ENCODE measurements at regions not wholly inside any gene's neighbourhood (a gene's known extent, or its start where the extent isn't known, plus 50 kb on each side); places are given as distances from the start of the nearest gene placed in this dataset.
"Not testable (repeated sequence)": the region's sequence is repeated elsewhere in the genome, so short reads cannot be mapped to it uniquely, and the experiment has no call there.

DNA sequence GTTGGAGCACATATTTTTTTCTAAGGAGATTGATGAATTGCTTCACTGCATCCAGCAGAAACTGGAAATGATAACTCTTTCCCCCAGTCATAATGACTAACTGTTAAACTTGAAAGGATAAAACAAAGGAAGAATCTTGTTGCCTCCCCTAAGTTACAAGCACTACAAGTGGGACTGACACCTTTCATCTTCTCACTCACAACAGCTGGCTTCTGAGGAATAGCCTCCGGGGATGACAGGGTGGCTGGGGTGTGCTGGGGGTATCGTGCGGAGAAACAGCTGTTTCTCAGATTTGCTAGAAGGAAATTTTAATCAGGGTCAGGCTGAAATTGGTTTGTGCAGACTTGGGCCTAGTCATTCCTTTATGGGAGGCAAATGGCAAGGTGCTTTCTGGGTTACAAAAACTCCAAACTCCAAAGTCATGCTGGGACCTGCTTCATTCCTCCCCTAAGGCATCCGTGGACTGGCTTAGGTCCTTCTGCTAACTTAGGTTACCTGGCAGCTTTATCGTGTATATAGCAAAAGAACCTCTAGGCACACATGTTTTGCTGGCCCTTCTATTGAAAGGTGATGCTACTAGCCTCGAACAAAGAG, 557.2 kb downstream of the TOX3 start:
- H3K4me3 ChIP-seq: no peak overlapping the region
- H3K27ac ChIP-seq: no peak overlapping the region

DNA sequence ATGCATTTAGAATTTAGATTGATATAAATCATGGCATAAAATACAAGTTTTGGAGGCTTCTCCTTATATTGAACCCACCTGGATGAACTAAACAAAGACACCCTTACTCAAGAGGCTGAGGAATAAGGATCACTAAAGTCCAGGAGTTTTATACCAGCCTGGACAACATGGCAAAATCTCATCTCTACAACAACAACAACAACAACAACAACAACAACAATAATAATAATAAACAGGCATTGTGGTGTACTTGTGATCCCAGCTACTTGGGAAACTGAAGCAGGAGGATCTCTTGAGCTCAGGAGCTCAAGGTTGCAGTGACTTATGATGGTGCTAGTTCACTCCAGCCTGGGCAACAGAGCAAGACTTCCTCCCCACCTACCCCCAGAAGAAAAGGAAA, 558.0 kb downstream of the TOX3 start:
- Histone ChIP-seq H3K4me3 (no peak overlapping the region), H3K27ac (no peak overlapping the region)

DNA sequence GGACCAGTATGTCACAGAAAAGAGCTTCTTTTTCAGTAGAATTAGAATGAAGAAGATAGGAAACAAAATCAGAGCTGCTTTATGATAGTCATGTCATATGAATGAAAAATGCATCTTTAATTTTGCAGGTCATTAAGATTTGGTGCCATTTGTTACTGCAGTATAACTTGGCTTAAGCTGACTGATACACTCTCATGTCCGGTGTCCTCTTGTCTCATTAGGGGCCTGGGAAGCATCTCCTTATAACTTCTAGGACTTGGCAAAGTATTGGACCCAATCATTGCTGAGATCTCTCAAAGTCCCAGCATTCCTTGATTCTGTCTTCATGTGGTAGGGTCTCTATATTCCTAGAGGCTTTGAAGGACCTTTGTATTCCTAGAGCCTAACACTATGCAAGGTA, 559.4 kb downstream of the TOX3 start:
- Histone ChIP-seq H3K4me3 (no peak overlapping the region), H3K27ac (no peak overlapping the region)

DNA sequence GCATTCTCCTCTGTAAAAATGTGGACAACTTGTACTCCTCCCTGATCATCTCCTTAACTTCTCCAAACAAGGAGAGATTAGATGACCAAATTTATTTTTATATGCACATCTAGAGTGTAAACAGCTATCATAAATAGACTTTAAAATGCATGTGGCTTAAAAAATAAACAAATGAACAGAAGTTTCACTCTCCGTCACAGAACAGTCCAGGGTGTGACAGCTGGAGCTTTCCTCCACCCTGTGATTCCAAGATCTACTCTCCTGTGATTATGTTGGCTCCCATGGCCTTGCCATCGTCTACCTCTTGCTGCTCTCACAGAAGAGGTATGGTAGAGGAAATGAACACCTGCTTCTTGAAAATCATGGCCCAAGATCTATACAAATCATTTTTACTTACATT, 560.2 kb downstream of the TOX3 start:
- H3K4me3 ChIP-seq: no peak overlapping the region
- no peak overlapping the region for H3K27ac ChIP-seq

DNA sequence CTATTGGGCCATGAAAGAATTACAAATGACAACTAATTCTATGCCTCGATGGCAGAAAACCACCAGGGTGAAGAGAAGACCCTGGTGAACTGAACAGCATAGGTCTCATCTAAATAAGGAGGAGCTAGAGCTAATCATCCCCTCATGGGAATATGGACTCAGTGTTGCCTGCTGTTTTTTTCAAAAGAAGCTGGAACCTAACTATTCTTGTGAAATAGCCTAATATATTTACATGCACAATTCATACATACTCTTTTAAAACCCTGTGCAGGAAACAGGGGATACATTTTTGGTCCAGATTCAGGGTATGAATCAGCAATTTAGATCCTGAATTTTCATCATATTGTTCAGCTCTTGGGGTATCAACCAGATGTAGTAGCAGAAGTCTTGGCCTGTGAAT, 560.6 kb downstream of the TOX3 start:
- no peak overlapping the region for H3K27ac ChIP-seq
- no peak overlapping the region for H3K4me3 ChIP-seq

DNA sequence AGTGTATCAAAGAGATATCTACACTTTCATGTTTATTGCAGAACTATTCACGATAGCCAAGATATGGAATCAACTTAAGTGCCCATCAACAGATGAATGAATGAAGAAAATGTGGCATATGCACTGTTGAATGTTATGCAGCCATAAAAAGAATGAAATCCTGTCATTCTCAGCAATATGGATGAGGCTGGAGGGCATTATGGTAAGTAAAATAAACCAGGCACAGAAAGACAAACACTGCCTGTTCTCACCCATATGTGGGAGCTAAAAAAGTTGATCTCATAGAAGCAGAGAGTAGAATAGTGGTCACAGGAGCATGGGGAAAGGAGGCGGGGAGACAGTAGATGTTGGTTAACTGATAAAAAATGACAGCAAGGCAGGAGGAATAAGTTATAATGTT, 561.8 kb downstream of the TOX3 start:
- H3K27ac ChIP-seq: no peak overlapping the region

DNA sequence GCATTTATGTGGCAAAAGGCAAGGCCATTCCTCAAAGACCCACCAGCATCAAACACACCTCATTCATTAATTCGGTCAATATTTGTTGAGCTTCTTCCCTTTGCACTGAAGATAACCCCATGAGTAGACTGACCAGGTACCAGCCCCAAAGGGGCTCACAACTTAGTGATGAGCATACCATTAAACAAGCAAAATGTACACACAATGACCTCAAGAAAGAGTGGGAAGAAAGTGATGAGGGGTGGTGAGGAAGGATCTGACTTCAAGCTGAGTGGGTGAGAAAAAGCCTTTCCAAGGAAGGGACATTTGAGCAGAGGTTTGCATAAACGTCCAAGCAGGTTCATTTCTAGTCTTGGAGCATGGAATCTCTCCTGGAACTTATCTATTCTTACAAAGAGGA, 562.5 kb downstream of the TOX3 start:
- H3K4me3 ChIP-seq: no peak overlapping the region
- no peak overlapping the region for H3K27ac ChIP-seq

More for the DNA sequence above, 561.8 kb downstream of the TOX3 start:
- H3K4me3 ChIP-seq: no peak overlapping the region

DNA sequence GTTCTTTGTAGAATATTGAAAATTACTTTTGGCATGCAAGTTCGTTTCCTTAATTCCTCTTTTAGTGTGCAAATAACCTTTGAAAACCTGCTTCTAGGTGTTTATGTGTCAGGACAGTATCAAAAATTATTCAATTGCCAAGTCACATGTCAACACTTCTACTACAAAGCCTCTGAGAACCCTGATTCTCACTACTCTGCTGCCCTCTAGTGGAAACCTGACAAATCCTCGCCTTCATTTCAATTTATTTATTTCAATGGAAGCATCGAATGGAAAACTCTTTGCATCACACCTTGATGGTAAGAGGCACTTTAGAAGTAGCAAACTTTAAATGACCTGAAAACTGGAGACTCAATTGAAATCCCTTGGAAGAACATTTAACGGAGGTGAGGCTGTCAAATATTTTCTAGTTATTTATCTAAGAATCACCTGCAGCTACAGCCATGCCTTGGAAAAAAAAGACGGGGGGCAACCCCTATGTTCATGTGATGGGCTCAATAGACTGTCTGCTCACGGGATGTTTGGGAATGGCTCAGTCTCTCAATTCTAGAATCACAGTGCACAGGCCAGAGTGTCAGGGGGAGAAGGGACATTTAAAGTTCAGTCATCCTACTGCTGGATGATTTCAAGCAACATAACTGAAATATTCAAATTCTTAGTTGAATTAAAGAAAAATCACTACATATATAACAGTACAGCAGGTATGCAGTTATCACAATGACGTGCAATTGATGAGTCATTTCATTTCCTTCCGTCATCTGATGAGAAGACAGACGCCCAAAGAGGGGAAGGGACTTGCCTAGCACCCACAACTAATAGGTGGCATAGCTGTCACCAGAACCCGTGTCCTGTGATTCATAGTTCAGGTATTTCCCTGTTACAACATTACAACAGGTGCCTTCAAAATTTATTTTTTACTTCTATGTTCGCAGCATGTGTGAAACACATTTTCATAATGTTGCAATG, 563.9 kb downstream of the TOX3 start:
- no peak overlapping the region for H3K4me3 ChIP-seq
- H3K27ac ChIP-seq: no peak overlapping the region

DNA sequence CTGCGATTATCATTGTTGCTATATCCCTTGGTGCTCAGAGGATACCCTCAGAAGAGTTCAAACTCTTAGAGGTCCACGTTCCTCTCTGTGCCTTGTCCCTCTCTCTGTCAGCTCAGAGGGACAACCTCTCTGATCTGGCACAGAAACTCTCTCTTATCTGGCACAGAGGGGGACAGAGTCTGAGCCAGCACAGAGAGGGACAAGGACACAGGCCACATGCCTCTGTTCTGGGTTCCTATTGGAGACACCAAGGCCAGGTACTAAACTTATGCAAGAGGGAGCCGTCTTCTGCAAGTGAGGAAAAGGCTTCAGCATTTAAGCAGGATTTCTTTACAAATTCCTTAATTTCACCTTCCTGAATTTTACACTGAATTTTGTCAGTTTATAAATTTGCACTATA, 565.2 kb downstream of the TOX3 start:
- no peak overlapping the region for H3K27ac ChIP-seq
- H3K4me3 ChIP-seq: no peak overlapping the region

DNA sequence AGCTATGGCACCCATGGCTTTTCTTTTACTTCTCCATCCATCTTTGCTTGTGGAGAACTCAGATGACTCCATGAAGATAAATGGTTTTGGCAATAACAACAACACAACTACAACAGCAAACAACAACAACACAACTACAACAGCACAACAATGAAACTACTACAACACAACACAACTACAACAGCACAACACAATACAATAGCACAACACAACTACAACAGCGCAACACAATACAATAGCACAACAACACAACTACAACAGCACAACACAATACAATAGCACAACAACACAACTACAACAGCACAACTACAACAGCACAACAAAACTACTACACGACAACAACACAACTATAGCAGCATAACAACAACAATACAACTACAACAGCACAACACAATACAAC, 569.4 kb downstream of the TOX3 start:
- H3K4me3 ChIP-seq, H3K27ac ChIP-seq: not testable (repeated sequence)

DNA sequence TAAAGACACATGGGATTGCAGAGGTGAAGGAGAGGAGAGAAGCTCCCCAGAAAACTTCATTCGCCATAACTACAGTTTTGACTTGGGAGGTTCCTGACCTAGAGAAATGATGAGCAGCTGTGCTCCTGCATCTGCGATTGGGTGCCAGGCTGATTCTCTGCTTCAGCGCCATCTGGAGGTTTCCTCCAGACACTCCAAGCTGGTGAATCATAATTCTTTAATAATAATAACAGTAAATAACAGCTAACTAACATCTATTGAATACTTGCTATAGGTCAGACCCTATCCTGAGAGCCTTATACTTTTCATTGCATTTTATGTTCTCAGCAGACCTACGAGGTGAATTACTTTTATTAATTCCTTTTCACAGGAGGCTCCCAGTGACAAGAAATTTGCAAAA, 575.8 kb downstream of the TOX3 start:
- Histone ChIP-seq H3K4me3 (no peak overlapping the region), H3K27ac (no peak overlapping the region)

DNA sequence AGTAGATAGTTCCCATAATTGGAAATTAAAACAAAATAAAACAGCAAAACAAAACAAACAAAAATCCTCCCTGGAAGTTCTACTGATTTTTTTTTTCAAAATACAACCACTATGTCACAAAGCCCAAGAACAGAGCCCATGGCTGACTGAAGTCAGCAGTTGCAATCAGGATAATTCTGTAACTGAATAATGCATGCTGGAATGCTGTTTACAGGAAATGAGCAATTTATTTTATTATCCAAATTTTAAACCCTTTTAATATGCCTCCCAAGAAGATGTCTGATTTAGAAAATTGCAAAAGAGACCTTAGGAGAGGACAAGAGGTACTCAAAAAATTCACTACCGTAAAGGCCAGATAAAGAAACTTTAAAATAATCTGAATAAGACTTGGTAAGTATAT, 578.2 kb downstream of the TOX3 start:
- H3K4me3 ChIP-seq: no peak overlapping the region
- H3K27ac ChIP-seq: no peak overlapping the region

DNA sequence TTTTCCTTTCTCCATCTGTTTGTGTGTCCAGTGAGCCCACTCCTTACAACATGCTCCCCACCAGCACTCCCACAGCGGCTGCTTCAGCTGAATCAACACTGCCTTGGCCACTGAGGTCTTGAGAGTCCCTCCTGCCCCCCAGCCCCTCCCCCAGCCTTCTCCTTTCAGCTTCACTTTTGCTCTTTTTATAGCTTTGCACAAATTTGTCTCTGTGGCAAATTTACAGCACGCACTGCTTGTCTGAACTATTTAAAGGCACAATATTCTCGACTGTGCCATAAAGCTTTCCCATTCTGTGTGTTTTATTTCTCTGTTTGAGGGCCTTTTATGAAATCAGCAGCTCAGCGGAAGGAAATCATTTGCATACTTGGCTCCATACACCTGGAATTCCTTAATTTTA, 579.3 kb downstream of the TOX3 start:
- Histone ChIP-seq H3K27ac (no peak overlapping the region), H3K4me3 (no peak overlapping the region)

DNA sequence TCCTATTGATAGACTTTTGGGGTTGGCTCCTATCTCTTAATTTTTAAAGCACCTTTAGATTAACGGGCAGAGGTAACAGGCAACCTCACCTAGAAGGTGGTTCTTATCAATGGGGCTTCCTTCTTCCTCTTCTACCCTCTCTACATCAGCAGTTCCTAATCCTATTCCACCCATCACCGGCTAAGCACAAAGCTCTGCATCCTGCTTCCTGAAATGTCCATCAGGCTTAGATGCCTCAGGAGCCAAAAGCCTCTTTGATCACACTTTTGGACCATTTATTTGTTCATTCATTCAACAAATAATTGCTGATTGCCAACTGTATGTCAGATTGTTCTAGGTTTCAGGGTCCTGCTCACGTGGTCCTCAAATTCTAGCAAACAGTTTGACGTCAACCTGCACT, 586.0 kb downstream of the TOX3 start:
- H3K27ac ChIP-seq: no peak overlapping the region
- no peak overlapping the region for H3K4me3 ChIP-seq

DNA sequence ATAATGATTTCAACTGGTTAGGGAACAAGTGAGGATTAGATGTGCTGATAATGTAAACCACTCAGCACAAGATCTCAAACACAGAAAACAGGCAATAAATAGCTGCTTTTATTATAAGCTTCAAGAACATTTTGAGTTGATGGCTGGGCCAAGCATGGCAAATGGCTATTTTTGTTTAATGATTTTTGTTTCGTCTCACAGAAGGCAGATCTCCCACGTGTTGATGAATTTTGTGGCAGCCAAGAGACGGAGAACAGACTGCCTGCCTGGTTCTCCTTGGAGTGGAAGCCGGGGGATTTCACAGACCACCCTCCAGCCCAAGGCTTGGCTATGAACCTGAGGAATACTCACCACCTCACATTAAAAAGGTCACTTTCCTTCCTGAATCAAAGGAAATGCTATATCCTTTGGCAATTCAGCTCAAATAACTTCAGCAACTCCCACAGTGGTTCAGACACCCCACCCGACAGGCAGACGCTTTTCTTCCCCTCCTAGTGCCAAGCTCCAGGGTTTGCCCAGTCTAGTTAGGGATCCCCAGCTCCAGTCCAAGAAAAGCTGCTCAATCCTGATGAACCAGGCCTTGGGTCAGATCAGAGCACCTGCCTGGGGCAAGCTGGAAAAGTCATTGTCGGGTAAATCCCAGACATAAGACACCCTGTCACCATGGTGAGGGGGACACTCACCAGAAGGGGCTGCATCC, 593.5 kb downstream of the TOX3 start:
- H3K4me3 ChIP-seq: no peak overlapping the region
- no peak overlapping the region for H3K27ac ChIP-seq

DNA sequence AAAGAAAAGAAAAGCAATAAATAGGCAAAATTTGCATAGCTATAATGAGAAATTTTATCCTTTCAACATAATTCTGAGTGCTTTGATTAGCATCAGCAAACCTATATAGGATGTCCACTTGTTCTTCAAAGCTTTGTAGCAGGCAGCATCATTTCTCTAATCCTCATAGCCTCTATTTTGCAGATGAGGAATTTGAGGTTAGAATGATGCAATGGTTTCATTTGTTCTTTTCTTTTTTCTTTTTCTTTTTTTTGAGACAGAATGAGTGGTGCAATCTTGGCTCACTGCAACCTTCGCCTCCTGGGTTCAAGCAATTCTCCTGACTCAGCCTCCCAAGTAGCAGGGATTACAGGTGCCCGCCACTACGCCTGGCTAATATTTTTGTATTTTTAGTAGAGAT, 594.4 kb downstream of the TOX3 start:
- Histone ChIP-seq H3K27ac (no peak overlapping the region), H3K4me3 (no peak overlapping the region)

DNA sequence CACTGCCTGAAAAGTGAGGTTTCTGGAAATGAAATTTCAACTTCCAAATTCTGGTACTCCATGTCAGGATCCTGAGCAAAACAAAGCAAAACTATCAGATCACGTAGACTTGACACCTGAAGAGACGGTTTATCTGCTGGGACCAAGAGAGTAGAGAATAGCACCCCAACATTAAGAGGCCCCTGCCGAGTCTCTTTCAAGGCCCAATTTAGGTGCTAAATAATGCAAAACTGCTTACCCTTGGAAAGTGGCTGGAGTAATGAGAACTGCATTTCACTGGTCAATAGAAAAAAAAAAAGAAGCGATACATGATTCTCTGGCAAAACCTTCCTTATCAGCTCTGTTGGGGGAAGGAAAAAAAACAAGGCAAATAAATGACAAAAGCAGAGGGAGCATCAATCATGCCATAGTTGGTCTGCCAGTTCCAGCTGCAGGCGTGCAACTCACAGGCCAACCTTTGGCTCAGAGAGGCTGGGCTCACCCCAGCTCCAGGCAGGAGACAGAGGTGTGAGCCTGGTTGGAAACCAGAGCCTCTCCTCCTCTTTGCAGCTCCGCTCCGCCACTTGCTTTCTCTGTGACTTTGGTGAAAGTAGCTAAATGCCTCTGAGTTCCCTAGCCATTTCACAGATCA, 595.2 kb downstream of the TOX3 start:
- Histone ChIP-seq H3K27ac (no peak overlapping the region), H3K4me3 (no peak overlapping the region)

DNA sequence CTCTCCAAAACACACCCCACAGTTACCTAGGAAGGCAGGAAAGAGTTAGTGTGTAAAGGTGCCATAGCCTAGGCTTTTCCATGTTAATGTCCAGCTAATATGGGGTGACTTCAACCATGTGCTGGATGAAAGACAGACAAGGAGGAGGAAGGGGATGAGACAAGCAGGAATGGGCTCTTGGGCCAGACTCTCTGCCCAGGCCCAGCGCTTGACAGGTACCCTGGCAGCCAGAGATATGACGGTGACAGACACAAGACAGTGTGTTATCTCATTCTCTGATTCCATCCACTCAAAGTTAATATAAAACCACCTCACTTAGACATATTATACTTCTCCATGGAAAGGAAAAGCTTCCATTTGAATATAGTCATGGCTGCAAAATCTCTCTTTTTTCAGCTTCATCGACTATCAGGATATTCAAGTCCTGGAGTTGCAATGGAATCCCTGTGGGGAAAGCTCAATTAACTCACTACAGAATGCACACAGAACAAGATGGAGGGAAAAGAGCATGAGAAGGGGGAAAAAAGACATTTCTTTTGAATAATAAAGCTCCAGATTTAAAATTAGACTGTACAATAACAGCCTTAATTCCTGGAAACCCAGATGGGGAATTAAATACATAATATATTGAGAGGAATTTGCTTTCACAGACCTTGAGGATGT, 596.7 kb downstream of the TOX3 start:
- no peak overlapping the region for H3K4me3 ChIP-seq
- no peak overlapping the region for H3K27ac ChIP-seq

DNA sequence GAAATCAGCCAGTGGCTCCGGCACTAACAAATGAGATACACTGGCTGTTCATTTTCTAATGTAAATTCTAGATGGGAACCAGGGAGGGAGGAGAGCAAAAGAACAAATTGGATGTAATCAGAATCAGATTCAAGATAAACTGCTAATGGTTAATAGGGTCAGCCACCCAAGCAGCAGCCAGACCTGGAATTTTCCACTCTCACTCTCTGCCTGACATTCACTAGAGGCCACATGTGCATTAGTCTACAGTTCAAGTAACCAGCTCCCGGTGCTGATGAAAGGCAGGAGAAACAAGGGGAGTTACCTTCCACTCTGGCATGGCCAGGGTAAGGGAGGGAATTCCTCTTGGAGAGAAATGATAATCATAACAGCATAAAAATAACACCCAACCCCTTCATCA, 597.7 kb downstream of the TOX3 start:
- Histone ChIP-seq H3K4me3 (no peak overlapping the region), H3K27ac (no peak overlapping the region)

DNA sequence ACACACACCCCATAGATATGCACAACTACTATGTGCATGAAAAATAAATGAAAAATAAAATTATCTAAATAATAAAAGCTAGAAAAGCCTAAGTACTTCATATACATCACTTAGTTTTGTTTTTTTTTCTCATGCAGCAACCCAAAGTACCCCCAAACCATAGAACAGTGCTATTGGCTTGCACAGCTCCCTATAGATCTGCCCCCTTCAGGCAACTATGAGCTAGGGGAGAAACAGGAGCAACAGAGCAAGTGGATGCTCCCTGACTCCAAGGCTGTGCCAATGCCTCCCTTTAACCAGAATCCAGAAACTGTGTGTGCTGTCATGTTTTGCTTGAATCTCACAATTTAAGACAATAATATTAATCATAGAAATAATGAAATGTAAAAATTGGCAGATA, 605.5 kb downstream of the TOX3 start:
- H3K4me3 ChIP-seq: no peak overlapping the region
- H3K27ac ChIP-seq: no peak overlapping the region
